Endothelial cell of umbilical vein (primary cell): ENCODE measurements at regions not wholly inside any gene's neighbourhood (a gene's known extent, or its start where the extent isn't known, plus 50 kb on each side); places are given as distances from the start of the nearest gene placed in this dataset.

Experiments used
- BruUV-seq: library from RNA; stranded (reverse); fragments of 400-500 nt; replicated peaks from 2 replicates; lab custom pipeline; 2021; lab: Mats Ljungman, UMichigan
- CTCF ChIA-PET: fragments of 300-600, 350-600 bp; sonication (Branson Sonifier 250); formaldehyde crosslinking; loops from one replicate; lab custom pipeline; 2021; ENCODE audit warnings: antibody characterized with exemption, inconsistent platforms; lab: Charles Lee
- POLR2A ChIA-PET: fragments of 300-600, 350-600 bp; sonication (Branson Sonifier 250); formaldehyde crosslinking; loops from one replicate; lab custom pipeline; 2021; ENCODE audit warnings: antibody characterized with exemption, inconsistent platforms; lab: Charles Lee
- DNase-seq: peaks from one replicate; pipeline ENCODE4 v3.0.0-alpha.2; 2011; ENCODE audit warnings: low read depth, low spot score
- FAIRE-seq: peaks from 2 replicates; lab custom pipeline; 2011; peaks lifted over from hg19 to GRCh38; lab: Jason Lieb, UNC
- H2AFZ ChIP-seq: 2 replicates; pipeline ENCODE4 v1.6.0; 2012; ENCODE audit warnings: low read depth, low read length, control low read depth, inconsistent platforms
- H3K27ac ChIP-seq: 2 replicates; pipeline ENCODE4 v1.5.1; 2011; ENCODE audit warnings: low read depth, mild to moderate bottlenecking, control low read depth, low read length, moderate library complexity; ENCODE audit not compliant: insufficient read depth
- H3K27me3 ChIP-seq, 2 experiments: 2 replicates each; pipeline versions ENCODE4 v1.6.0 to v1.6.1; 2011; ENCODE audit warnings: low read length in 2 of 2, mixed read lengths in 1 of 2; ENCODE audit not compliant: control insufficient read depth in 2 of 2, insufficient read depth in 2 of 2
- H3K36me3 ChIP-seq, 2 experiments: 2 replicates in 1 of 2; 3 replicates in 1 of 2; pipeline ENCODE4 v1.5.1; 2011; ENCODE audit warnings: low read length in 2 of 2, mild to moderate bottlenecking in 1 of 2, moderate library complexity in 1 of 2; ENCODE audit not compliant: control insufficient read depth in 2 of 2, insufficient read depth in 2 of 2; ENCODE audit errors: extremely low read depth in 1 of 2
- H3K4me1 ChIP-seq: 3 replicates; pipeline ENCODE4 v1.5.1; 2011; ENCODE audit warnings: mild to moderate bottlenecking, low read length; ENCODE audit not compliant: control insufficient read depth, insufficient read depth; ENCODE audit errors: extremely low read depth
- H3K4me2 ChIP-seq: 2 replicates; pipeline ENCODE4 v1.6.1; 2011; ENCODE audit warnings: low read length, control low read depth, mixed read lengths; ENCODE audit not compliant: insufficient read depth
- H3K4me3 ChIP-seq, 3 experiments: fragments of 200-600 bp in 1 of 3; sonication (generic), shearing (Covaris generic) in 1 of 3; replicated peaks in 1 of 3; 2 replicates each; pipeline ENCODE4 v1.5.1; 2011 to 2016; ENCODE audit warnings: control low read depth in 3 of 3, low read length in 3 of 3, mild to moderate bottlenecking in 2 of 3, inconsistent platforms in 1 of 3, low read depth in 1 of 3, moderate library complexity in 1 of 3; ENCODE audit not compliant: insufficient read depth in 1 of 3
- H3K79me2 ChIP-seq: 2 replicates; pipeline ENCODE4 v1.6.0; 2012; ENCODE audit warnings: low read length, inconsistent platforms; ENCODE audit not compliant: control insufficient read depth, insufficient read depth
- H3K9ac ChIP-seq: replicated peaks from 2 replicates; pipeline ENCODE3; 2011; ENCODE audit warnings: low read length, control low read depth; ENCODE audit not compliant: insufficient read depth; ENCODE audit errors: extremely low read depth
- H3K9me1 ChIP-seq: replicated peaks from 3 replicates; pipeline ENCODE4 v1.6.0; 2011; ENCODE audit warnings: mild to moderate bottlenecking, low read length; ENCODE audit not compliant: control insufficient read depth, insufficient read depth; ENCODE audit errors: extremely low read depth
- H3K9me3 ChIP-seq: replicated peaks from 2 replicates; pipeline ENCODE4 v1.5.1; 2012; ENCODE audit warnings: low read length, inconsistent platforms; ENCODE audit not compliant: control insufficient read depth, insufficient read depth
- H4K20me1 ChIP-seq: replicated peaks from 2 replicates; pipeline ENCODE3; 2011; ENCODE audit warnings: mild to moderate bottlenecking, low read length; ENCODE audit not compliant: control insufficient read depth, insufficient read depth; ENCODE audit errors: extremely low read depth
- CTCF ChIP-seq, 2 donors: IDR thresholded peaks; 1 replicate in 1 of 2; 2 replicates in 1 of 2; pipeline ENCODE4 v1.5.1; 2011; ENCODE audit warnings: low read length in 2 of 2, mild to moderate bottlenecking in 2 of 2, moderate library complexity in 2 of 2, control low read depth in 1 of 2, inconsistent platforms in 1 of 2, low read depth in 1 of 2; ENCODE audit not compliant: insufficient read depth in 1 of 2; ENCODE audit errors: extremely low read depth in 1 of 2
- EZH2 ChIP-seq: IDR thresholded peaks from 2 replicates; pipeline ENCODE4 v1.6.1; 2012; ENCODE audit warnings: borderline replicate concordance, low read depth, mild to moderate bottlenecking, moderate library complexity, low read length, inconsistent platforms; ENCODE audit not compliant: severe bottlenecking
- GATA2 ChIP-seq: IDR thresholded peaks from 2 replicates; pipeline ENCODE4 v1.7.0; 2011; ENCODE audit warnings: low read depth, mild to moderate bottlenecking, moderate library complexity, mixed read lengths, low read length; ENCODE audit not compliant: insufficient read length, insufficient read depth
- JUN ChIP-seq: IDR thresholded peaks from 2 replicates; pipeline ENCODE4 v1.6.1; 2011; ENCODE audit warnings: borderline replicate concordance, low read depth; ENCODE audit not compliant: insufficient read length, insufficient read depth
- MAX ChIP-seq: IDR thresholded peaks from 2 replicates; pipeline ENCODE4 v1.6.1; 2011; ENCODE audit not compliant: insufficient read depth, insufficient read length
- MYC ChIP-seq: IDR thresholded peaks from one replicate; pipeline ENCODE4 v1.6.1; 2011; ENCODE audit warnings: mild to moderate bottlenecking, low read depth, low read length
- POLR2A ChIP-seq: IDR thresholded peaks from 2 replicates; pipeline ENCODE4 v1.6.1; 2012; ENCODE audit warnings: low read depth, mild to moderate bottlenecking, control low read depth, low read length
- POLR2AphosphoS5 ChIP-seq: IDR thresholded peaks from 2 replicates; pipeline ENCODE4 v1.6.1; 2012; ENCODE audit warnings: low read depth, mild to moderate bottlenecking, control low read depth, low read length, moderate library complexity; ENCODE audit not compliant: insufficient read depth
- dilution Hi-C: fragments of 300-500 bp; cut with MboI; formaldehyde crosslinking; loops from one replicate; pipeline ENCODE4 v1.15.0; 2019; ENCODE audit warnings: low sequenced_read_pairs; ENCODE audit not compliant: extremely low pct_ligation_motif_present
- intact Hi-C: fragments of 100-400 bp; cut with micrococcal nuclease; formaldehyde crosslinking; loops from one replicate; pipeline ENCODE4 v1.10.0; 2022

GRCh38 chrX:41001327-41001726 is 83.9 kb upstream of the USP9X start:
- no peak for TF ChIP-seq EZH2
- no peak for TF ChIP-seq MYC
- no peak for TF ChIP-seq POLR2AphosphoS5
- no peak for TF ChIP-seq GATA2
- no peak for TF ChIP-seq JUN
- TF ChIP-seq CTCF (IDR thresholded peaks at IDR 0.05; ENCODE audit: extremely low read depth in 1 of 2, insufficient read depth in 1 of 2, low read depth in 1 of 2, low read length in 2 of 2) = no peak
- TF ChIP-seq POLR2A = no peak
- no peak for TF ChIP-seq MAX
- Histone ChIP-seq H3K9me3 (no peaks in the 10 kb centered on the region), H2AFZ (no peak overlapping the region), H4K20me1 (no peaks in the 10 kb centered on the region), H3K27ac (no peak overlapping the region), H3K36me3 (no peaks in the 10 kb centered on the region), H3K27me3 (peaks cover 0 to 2% of the 10 kb centered on the region in 2 experiments), H3K4me1 (peaks cover 9% of the 10 kb centered on the region), H3K4me2 (no peak overlapping the region), H3K4me3 (no peak overlapping the region), H3K79me2 (no peaks in the 10 kb centered on the region), H3K9ac (no peak overlapping the region), H3K9me1 (no peaks in the 10 kb centered on the region)
- CTCF ChIA-PET = interaction anchor here (1.2 kb wide), 1 partner anchor 124 kb away, joined by 4 read pairs; no protein-coding TSS in a partner anchor
- intact Hi-C loops = no loop called here
- POLR2A ChIA-PET = no interaction called here
- BruUV-seq = no TSS peak
- FAIRE-seq = no peak
- no peak for DNase-seq
- dilution Hi-C loops = no loop called here
